ENCODE measurements at regions not wholly inside any gene's neighbourhood (a gene's known extent, or its start where the extent isn't known, plus 50 kb on each side); places are given as distances from the start of the nearest gene placed in this dataset.

GRCh38 chr7:55641811-55642210 lies 69.5 kb upstream of the VOPP1 start:
- H3K27ac ChIP-seq = peak overlapping the region; percentile 79
- peak; percentile 20 for DNase-seq (ENCODE audit: low read depth, low spot score)

- peak; percentile 67 for DNase-seq (ENCODE audit: low read depth, low spot score)
- peak overlapping the region; percentile 79 for H3K27ac ChIP-seq
Measured at GRCh38 chr7:55641273-55641691, 69.0 kb upstream of the VOPP1 start.

GRCh38 chr7:55639640-55640039 lies 67.3 kb upstream of the VOPP1 start:
- H3K27ac ChIP-seq = no peak overlapping the region
- DNase-seq (ENCODE audit: low read depth, low spot score) = no peak

- no peak for DNase-seq (ENCODE audit: low read depth, low spot score)
- no peak overlapping the region for H3K27ac ChIP-seq
Measured at GRCh38 chr7:55629051-55629677, 56.9 kb upstream of the VOPP1 start.

GRCh38 chr7:55624813-55625212 lies 52.5 kb upstream of the VOPP1 start:
- H3K27ac ChIP-seq = no peak overlapping the region
- DNase-seq (ENCODE audit: low read depth, low spot score) = no peak

- H3K27ac ChIP-seq = no peak overlapping the region
- DNase-seq (ENCODE audit: low read depth, low spot score) = no peak
Measured at GRCh38 chr7:55623617-55624016, 51.3 kb upstream of the VOPP1 start.

- no peak for DNase-seq (ENCODE audit: low read depth, low spot score)
- H3K27ac ChIP-seq = no peak overlapping the region
Measured at GRCh38 chr7:55622241-55622640, 49.9 kb upstream of the VOPP1 start.

Data from epithelial cell of prostate (primary cell).